NCI-H2227 (cell line): ENCODE measurements at regions not wholly inside any gene's neighbourhood (a gene's known extent, or its start where the extent isn't known, plus 50 kb on each side); places are given as distances from the start of the nearest gene placed in this dataset.
"Not testable (repeated sequence)": the region's sequence is repeated elsewhere in the genome, so short reads cannot be mapped to it uniquely, and the experiment has no call there.

Experiments used
- DNase-seq: peaks from one replicate; lab custom pipeline; 2025; ENCODE audit not compliant: unreplicated experiment; lab: John Stamatoyannopoulos, UW

DNA sequence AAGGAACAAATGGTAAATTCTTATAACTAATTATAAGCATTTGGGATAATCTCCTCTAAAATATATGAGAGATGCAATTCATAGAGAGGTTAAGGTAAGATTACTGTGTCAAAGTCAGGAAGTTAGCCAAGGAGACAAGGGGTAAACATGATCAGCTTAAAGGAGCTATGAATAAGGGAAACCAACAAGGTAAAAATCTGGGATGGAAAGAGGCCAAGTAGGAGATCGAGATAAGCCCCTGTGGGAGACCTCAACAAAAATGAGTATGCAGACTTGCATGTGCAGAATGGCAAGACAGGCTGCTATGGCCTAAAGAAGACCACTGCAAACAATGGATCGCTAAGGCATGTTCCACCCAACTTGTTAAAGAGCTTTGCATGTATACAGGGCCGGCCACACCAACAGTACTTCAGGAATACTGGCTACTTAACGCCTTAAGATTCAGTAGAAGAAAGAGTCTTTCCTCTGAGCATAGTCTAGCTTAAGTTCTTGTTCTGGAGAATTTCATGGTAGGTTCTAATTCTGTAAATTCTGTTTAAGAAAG, 738.6 kb downstream of the GALC start:
- no peak for DNase-seq

DNA sequence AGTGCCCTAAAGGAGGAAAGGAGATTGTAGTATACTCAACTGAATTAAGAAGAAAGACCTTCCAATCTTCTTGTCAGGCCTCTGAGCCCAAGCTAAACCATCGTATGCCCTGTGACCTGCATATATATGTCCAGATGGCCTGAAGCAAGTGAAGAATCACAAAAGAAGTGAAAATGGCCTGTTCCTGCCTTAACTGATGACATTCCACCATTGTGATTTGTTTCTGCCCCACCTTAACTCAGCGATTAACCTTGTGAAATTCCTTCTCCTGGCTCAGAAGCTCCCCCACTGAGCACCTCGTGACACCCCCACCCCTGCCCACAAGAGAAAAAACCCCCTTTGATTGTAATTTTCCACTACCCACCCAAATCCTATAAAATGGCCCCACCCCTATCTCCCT, 739.2 kb downstream of the GALC start:
- DNase-seq, result not testable (repeated sequence)

DNA sequence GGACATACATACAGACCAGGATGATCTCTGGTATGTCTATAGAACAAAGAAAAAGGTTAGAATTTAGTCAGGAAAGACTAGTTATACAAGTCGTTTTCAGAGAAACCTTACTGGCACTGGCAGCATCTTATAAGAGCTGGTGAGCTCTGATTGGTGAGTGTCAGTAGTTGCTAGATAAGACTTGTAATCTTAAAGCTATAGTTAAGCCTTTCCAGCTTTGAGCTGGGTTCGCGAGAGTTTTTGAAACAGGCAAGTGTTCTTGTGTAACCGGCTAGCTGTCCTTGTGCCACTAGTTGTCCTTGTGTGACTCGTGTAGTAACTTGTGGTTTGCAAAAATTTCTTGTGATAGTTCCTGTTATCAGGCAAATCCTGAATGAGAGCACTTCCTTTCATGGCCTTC, 740.9 kb downstream of the GALC start:
- DNase-seq, result no peak

DNA sequence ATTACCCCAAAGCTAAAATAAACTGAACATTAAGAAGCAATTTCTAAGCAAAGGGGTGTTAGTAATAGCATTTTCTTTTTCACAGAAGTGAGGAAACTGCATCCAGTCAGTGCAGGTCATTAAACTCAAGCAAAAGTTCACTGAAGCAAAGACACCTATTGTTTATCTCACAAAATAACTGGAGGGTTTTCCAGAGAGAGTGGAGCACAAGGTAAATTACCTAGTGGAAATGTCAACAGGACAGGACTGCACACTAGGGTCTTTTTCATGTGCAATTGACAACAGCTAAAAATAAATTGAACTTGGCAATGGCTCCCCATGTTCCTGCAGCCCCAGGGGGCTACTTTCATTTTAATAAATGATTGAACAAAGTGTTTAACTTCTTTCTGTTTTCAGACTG, 742.0 kb downstream of the GALC start:
- DNase-seq, result no peak

DNA sequence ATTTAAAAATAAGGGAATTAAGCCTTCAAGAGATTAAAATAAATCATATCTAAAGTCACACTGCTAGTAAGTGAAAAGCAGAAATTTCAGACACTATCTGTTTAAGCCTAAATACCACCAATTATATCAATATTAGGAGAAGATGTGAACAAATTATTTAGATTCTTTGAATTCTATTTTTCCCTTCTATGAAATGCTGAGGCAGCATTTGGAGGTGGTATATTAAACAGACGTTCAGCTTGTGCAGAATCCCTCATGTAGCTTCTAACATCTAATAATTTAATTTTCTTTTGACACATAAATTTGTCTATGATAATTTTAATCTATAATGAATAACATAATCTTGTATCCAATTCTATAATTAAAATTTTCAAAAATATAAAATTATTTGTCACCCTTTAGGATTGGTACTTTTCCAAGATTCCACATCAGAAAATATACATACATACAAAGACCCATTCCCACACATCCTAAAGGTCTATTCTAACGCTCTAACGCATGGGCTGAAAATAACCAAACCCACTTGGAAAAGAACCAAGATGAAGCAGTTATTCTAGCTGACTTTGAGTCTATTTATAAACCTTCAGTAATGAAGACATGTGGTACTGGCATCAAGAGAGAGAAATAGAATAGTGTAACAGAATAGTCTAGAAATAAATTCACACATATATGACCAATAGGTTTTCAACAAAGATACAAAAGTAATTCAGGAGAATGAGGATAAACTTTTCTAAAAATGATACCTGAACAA, 751.8 kb downstream of the GALC start:
- DNase-seq, result no peak

DNA sequence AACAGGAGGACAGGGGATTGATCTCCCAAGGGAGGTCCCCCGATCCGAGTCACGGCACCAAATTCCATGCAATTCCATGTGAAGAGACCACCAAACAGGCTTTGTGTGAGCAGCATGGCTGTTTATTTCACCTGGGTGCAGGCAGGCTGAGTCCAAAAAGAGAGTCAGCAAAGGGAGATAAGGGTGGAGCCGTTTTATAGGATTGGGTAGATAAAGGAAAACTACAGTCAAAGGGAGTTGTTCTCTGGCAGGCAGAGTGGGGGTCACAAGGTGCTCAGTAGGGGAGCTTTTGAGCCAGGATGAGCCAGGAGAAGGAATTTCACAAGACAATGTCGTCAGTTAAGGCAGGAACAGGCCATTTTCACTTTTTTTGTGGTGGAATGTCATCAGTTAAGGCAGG, 752.7 kb downstream of the GALC start:
- DNase-seq, result not testable (repeated sequence)

DNA sequence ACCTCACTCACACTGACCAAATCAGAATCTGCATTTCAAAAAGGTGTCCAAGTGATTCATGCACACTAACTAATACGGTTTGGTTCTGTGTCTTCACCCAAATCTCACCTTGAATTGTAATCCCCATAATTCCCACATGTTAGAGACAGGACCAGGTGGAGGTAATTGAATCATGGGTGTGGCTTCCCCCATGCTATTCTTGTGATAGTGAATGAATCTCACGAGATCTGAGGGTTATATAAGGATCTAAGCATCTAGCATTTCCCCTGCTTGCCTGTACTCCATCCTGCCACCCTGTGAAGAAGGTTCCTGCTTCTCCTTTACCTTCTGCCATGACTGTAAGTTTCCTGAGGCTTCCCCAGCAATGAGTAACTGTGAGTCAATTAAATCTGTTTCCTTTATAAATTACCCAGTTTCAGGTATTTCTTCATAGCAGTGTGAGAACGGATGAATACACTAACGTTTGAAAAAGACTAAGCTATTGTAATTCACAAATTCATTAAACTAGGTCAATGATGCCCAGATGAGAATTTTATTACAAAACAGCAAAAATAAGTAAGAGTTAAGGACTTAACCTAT, 759.1 kb downstream of the GALC start:
- no peak for DNase-seq

DNA sequence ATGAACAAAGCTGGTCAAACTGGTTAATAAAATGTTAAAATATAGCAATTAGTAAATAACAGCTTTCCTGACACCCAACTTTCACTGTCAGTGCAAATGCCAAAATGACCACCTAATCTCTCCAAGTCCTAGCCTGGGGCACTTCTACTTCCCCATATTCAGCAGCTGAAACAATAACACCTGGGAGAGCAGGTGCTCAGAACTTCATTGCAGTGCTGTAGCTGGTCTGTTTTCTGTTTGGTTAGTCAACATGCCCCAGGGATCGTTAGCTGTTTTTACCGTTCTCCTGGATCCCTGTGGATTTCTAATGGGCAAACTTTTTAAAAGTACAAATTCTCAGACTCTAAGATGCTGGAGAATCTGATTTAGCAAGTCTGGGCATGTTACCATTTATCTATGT, 759.7 kb downstream of the GALC start:
- DNase-seq, result no peak

DNA sequence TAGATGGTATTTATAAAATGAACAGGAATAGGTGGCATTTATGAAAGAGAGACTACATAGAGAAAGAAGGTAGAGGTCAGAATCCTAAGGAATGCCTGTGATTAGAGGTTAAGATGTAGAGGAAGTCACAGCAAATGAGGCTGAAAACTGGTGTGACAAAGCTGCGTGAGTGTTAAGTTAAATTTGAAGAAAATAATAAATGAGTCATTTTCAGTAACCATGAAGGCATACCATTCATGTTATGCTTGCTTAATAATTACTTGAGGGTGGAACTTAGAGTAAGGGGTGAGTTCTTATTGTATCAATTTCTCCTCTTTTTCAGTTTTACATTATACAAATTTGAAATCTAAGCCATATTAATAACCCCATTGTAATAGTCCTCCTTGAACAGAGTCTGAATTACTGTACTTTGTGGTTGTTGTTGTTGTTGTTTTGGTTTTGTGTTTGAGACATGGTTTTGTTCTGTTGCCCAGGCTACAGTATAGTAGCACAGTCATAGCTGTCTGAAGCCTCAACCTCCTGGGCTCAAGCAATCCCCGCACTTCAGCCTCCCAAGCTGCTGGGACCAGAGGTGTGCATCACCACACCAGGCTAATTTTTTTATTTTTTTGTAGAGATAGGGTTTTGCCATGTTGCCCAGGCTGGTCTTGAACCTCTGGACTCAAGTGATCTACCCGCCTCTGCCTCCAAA, 761.5 kb downstream of the GALC start:
- no peak for DNase-seq

DNA sequence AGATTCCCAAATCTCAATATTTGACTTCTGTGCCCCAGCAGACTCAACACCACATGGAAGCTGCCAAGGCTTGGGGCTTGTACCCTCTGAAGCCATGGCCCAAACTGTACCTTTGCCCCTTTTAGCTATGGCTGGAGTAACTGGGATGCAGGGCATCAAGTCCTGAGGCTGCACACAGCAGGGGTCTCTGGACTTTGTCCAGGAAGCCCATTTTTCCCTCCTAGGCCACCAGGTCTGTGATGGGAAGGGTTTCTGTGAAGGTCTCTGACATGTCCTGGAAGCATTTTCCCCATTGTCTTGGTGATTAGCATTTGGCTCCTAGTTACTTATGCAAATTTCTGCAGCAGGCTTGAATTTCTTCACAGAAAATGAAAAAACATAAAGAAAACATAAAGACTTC, 762.3 kb downstream of the GALC start:
- no peak for DNase-seq

DNA sequence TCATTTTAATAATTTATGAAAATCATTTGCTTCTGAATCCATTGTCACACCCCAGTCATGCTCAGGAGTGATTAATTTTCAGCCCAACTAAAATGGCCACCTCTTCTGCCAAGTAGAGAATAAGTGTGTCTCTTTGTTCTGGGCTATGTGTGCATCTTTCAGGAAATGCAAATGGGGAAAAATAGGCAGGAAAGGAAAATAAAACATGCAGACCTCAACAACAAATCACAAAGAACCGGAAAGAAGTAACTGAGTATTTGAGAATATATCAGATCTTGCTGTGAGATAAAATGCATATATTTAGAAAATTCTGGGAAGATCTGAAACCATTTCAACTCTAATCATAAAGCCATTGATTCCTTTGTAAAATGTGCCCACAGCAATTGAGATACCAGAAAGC, 763.9 kb downstream of the GALC start:
- no peak for DNase-seq

DNA sequence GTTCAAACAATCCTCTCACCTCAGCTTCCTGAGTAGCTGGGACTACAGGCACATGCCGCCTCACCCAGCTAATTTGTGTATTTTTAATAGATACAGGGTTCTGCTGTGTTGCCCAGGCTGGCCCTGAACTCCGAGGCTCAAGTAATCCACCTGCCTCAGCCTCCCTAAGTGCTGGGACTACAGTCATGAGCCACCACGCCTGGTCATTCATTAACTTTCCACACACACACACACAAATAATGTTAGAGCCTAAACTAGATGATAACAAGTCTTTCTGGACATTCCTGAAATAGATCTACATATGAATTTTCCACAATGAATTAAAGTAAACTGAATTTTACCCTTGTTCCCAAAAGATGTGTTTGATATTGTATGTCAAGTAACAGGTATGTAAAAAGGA, 776.0 kb downstream of the GALC start:
- DNase-seq, result no peak

DNA sequence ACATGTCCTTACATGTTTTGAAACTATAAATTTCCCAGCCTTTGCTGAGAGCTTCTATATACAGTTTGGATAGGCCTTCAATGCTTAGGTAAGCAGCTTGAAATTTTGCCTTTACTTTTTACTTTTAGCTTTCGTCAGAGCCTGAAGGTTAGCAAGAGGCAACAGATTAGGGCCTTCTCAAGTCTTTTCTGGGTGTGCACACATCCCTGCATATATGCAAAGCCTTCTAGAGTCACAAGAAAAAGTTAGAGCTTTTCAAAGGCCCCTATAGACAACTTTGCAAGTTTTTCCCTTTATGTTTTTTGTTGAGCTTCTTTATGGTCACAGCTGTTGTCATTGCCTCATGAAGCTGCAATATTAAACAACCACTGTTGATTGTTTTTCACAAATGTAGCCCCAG, 778.4 kb downstream of the GALC start:
- no peak for DNase-seq

DNA sequence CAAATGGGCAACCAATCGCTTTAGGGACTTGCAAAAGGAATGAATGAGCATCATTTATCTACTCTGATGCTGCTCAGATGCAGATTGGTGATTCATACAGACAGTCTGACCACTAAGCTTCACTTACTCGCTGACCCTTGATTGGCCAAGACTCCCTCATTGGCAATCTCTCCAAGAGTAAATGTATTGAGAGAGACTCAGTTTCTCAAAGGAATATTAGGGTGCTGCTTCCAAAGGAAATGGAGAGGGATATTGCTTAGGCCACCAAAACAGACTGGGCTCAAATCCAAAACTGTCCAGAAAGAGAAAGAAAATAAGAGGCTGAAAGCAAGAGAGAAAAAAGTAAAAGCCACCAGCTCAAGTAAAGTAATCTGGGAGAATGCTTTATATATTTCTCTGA, 785.2 kb downstream of the GALC start:
- no peak for DNase-seq

DNA sequence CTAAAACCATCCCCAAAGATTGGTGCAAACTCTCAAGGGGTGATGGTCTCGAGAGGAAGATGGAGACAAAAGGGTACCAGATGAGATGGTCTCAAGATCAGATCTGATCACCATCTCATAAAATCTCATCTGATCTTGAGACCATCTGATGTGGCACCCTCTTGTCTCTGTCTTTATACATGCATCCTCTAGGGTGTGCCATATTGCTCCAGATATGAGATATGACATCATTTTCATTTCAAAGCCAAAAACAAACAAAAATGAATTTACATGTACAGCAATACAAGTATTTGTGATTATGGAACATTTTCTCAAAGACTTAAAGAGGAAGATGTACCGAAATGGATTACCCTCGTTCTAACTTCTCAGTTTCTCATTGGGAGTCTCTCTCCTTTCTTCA, 787.2 kb downstream of the GALC start:
- DNase-seq, result no peak

DNA sequence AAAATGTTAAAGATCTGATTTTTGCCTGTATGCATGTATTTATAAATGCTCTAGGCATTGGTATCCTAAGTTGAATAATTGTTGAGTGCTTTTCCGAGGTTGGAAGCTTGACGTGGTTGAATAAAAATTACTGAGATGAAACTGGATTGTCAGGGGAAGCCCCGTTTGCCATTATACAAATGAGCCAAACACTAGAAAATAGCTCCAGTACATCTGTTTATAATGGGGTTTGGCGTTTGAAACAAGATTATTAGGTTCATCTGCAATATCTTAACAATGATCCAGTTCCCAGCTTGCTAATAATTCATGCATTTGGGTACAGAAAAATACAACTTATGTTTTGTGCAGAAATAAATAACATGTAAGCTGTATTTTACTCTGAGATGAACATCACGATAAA, 789.6 kb downstream of the GALC start:
- no peak for DNase-seq

DNA sequence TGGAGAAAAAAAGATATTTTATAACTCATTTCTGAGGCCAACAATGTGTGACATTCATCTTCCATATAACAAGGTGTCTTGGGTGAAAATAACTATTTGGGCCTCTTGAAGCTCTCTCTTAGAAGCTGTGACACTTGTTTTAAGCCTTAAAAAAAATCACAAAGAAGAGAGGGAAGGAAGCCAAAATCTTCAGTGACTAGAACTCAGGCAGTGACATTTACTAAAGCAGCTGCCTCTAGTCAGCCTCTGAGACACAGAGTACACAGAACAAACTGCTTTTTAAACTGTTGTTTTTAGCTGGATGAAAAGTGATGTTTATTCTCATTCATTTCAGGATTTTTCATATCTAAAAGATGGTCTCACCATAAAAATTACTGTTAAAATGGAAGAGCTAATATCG, 793.6 kb downstream of the GALC start:
- DNase-seq, result no peak

DNA sequence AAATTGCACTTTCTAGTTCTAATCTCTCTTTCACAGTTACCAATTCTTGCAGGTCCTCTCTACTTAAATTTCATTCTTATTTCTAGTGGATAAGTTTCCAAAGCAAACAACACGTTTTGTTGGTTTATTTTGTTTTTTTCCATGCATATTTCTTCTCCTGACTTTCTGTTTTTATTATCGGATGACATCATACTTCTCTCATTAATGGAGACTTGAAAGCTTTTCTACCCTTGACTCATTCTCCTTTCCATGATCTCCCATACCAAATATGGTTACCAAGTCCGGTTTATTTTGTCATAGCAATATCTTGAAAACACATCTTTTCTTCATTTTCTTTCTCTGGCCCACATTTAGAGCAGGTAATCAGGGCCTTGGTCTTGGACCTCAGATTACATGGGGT, 796.5 kb downstream of the GALC start:
- DNase-seq, result no peak

DNA sequence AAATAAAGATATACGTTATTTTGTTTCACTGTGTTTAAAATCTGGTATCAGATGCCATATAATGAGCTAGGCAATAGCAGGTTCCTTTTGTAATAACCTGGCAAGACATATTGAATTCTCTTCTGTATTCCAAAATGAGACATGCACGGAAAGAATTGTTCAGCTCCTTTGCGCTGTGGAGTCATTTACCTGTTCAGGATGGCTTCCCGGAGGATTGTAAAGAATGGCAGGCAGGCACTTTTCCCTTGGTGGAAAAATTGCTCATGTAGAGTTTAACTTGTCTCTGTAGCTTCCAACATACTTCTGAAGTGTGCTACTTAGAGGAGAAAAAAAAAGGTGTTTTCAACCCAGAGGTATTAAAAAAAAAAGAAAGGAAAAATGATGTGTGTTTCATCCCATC, 805.2 kb downstream of the GALC start:
- DNase-seq, result no peak

DNA sequence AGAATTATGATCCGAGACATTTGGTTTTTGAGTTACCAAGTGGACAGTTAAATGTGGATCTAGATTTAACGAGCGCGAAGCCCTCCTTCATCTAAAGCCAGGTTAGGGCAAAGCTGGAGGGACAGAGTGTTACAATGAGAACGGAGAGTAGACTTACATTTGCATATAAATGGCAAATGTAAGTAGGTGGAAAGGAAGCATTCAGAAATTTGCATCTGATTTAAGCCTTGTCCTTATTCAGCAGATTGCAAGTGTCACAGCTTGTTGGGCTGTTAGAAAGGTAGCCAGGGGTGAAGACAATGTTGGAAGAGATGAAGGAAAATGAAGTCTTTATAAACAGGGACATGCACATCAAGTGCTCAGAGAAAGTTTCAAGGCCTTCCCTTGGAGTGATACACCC, 806.2 kb downstream of the GALC start:
- no peak for DNase-seq

DNA sequence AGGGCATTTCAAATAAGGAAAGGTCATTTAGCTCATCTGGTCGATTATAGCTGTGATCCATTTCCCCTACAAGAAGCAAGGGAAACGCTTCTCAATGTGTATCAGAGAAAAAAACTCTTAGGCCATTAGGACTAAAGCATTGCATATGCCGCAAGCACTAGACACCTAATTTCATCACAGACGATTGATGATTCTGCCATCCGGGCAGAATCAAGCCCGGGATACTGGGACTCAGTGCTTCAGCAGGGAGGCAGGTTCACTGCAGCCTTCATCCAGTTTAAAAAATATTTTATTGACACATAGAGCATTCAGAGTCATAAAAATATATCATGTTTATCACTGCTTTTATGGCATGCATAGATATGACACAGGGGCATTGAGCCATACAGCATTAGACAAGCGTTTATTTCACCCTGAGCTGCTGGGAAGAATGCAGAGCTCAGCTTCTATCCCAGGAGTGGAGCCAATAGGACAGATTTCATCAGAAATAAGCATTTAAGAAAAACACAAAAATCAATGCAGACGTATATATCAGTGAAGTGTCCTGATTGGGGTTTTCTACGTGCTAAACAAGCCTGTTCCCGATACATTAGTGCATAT, 806.9 kb downstream of the GALC start:
- no peak for DNase-seq

DNA sequence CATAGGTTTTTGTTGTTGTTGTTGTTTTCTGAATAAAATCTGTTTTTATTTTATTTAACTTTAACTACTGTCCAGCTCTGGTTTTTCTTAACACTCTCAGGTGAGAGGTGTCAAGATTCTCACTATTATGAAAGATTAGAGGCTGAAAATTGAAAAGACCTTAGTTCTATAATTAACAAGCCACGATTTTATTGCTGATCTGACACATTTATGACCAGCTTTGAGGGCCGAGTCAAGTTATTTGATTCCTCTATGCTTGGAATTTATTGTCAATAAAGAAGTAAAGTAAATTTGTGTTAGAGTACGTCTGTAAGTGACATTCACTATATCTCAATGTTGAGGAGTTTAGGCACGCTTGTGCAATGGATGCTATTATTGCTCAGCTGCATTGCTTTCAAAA, 808.8 kb downstream of the GALC start:
- DNase-seq, result no peak
